ENCODE measurements at regions not wholly inside any gene's neighbourhood (a gene's known extent, or its start where the extent isn't known, plus 50 kb on each side); places are given as distances from the start of the nearest gene placed in this dataset.

DNA sequence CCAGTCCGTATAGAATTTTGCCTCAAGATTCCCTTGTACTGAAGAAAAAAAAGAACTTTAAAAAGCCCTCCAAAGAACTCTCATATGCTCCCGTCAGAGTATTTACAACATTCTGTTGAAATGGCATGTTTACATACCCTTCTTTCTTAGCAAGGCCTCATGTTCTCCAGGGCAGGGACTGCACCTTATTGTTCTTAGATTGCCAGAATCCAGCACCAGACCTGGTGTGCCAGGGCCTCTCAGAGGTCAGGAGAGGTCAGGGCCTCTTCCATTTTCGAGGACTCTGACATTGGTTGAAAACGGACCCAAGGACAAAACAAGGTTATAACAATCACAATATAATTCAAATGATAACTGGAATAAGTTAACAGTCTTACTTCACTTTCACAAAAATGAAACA, 78.2 kb downstream of the TNP1 start:
- intact Hi-C loops (cut with DNase I; ENCODE audit: low total_unique reads): no loop called here
- WGBS, 2 donors: 71 to 86% methylated on average over 4 of the region's 4 CpGs
- no peak for TF ChIP-seq POLR2A (IDR thresholded peaks at IDR 0.05)
- TF ChIP-seq, protein P1, sequence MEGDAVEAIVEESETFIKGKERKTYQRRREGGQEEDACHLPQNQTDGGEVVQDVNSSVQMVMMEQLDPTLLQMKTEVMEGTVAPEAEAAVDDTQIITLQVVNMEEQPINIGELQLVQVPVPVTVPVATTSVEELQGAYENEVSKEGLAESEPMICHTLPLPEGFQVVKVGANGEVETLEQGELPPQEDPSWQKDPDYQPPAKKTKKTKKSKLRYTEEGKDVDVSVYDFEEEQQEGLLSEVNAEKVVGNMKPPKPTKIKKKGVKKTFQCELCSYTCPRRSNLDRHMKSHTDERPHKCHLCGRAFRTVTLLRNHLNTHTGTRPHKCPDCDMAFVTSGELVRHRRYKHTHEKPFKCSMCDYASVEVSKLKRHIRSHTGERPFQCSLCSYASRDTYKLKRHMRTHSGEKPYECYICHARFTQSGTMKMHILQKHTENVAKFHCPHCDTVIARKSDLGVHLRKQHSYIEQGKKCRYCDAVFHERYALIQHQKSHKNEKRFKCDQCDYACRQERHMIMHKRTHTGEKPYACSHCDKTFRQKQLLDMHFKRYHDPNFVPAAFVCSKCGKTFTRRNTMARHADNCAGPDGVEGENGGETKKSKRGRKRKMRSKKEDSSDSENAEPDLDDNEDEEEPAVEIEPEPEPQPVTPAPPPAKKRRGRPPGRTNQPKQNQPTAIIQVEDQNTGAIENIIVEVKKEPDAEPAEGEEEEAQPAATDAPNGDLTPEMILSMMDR (IDR thresholded peaks at IDR 0.05): no peak
- DNase-seq (ENCODE audit: low spot score in 2 of 2): no peak
- H3K4me3 ChIP-seq (ENCODE audit: low read depth, poor library complexity, severe bottlenecking): no peak overlapping the region

DNA sequence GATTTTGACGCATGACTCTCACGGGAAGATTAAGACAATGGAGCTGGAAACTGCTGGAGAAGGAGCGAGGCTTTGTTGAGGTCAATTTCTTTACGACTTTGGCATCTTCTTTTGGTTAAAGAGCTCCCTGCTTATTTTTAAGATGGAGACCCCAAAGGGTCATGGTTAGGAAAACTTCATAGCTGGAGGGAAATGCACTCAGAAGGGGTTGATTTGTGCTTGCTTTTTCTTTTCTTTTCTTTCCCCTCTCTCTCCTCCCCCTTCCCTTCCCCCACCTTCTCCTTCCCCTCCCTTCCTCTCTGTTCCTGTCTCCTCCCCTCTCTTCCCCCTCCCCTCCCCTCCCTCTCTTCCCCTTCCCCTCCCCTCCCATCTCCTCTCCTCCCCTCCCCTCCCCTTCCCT, 79.0 kb downstream of the TNP1 start:
- no peak for DNase-seq (ENCODE audit: low spot score in 2 of 2)
- no peak overlapping the region for H3K4me3 ChIP-seq (ENCODE audit: low read depth, poor library complexity, severe bottlenecking)
- 92 to 95% methylated on average over 4 of the region's 4 CpGs for WGBS, 2 donors
- TF ChIP-seq, protein P1 (IDR thresholded peaks at IDR 0.05): no peak
- TF ChIP-seq POLR2A (IDR thresholded peaks at IDR 0.05): no peak
- intact Hi-C loops (cut with DNase I; ENCODE audit: low total_unique reads): no loop called here

DNA sequence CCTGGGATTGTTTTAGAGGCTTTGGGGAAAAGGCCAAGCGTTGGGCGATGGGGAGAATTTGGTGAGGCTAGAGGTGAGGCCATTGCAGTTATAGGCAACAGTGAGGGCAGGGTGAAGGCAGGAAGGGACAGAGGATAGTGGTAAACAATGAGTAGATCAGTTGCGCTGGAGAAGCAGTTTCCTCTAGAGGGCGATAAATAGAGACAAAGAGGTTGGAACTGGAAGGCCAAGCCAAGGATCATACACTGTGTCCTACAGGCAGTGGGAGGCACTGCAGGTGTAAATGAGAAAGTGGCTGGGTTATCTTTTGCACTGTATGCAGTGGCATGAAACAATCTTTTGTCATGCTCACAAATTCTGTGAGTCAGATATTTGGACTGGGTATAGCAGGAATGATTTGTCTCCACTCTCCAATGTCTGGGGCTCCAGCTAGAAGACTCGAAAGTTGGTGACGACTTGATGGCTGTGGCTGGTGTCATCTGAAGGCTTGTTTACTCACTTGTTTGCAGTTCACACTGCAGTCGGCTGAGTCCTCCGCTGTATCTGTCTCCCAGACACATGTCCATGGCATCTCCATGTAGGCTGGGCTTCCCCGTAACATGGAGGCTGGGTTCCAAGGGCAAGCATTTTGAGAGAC, 82.1 kb downstream of the TNP1 start:
- no peak for DNase-seq (ENCODE audit: low spot score in 2 of 2)
- intact Hi-C loops (cut with DNase I; ENCODE audit: low total_unique reads): no loop called here
- no peak for TF ChIP-seq POLR2A (IDR thresholded peaks at IDR 0.05)
- TF ChIP-seq, protein P1 (IDR thresholded peaks at IDR 0.05): peak in 1 of 3 donors; percentile 30

DNA sequence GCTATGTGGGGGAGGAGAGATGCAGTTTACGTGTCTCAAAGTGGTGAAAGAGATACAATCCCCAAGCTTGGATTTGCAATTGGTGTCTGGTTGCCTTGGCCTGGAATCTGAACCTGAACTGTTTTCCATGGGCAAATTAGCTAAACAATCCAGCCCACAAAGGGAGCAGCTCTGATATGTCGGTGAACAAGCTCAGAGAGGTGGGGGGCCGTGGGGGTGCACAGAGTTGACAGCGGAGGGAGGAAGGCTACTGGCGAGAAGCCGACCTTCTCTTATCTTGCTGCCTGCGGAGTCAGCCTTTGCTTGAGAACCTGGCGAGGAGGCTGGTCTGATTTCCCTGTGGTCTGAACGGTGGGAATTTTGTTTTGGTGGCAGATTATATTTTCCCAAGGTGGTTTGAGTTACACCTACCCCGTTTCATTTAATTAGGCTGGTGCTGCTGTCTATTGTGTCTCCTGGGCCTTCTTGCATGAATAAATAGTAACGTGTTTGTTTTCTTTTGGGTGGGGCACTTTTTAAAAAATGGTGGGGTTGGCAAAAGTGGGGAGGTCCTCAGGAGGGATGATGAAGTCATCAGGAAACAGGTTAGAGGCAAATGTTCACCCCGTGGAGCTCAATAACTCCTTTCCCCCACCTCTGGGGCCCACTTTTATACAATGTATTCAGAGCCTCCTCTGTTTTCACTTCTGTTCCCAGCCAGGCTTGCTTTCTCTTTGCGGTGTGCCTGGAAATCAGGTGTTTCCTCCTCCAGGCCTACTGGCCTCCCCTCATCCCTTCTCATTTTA, 80.9 kb upstream of the IGFBP5 start:
- H3K4me3 ChIP-seq (ENCODE audit: low read depth, poor library complexity, severe bottlenecking): no peak overlapping the region
- no peak for DNase-seq (ENCODE audit: low spot score in 2 of 2)
- intact Hi-C loops (cut with DNase I; ENCODE audit: low total_unique reads): no loop called here
- TF ChIP-seq, protein P1 (IDR thresholded peaks at IDR 0.05): no peak
- 74 to 81% methylated on average over 13 of the region's 13 CpGs for WGBS, 2 donors

More for the DNA sequence above, 82.1 kb downstream of the TNP1 start:
- WGBS, 2 donors: 83 to 84% methylated on average over 9 of the region's 9 CpGs
- no peak overlapping the region for H3K4me3 ChIP-seq (ENCODE audit: low read depth, poor library complexity, severe bottlenecking)

DNA sequence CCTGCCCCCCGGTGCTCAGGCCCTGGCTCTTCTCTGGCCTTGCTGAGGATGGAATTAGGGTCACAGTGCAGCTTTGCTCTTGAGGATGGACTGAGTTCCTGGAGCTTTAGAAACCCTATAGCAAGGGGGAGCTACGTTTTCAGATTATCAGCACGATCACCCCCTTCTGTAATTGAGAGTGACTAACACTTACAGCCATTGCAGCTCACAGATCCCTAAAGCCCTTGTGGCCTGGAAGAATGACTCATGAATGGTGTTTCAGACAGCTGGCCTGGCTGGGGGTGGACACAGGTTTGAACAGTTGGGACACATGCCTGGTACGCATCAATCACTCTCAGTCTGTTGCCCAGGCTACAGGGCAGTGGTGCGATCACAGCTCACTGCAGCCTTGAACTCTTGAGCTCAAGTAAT, 79.7 kb upstream of the IGFBP5 start:
- DNase-seq (ENCODE audit: low spot score in 2 of 2): no peak
- TF ChIP-seq, protein P1 (IDR thresholded peaks at IDR 0.05): no peak
- no peak for TF ChIP-seq POLR2A (IDR thresholded peaks at IDR 0.05)
- WGBS, 2 donors: 89% methylated on average over 5 of the region's 5 CpGs
- no peak overlapping the region for H3K4me3 ChIP-seq (ENCODE audit: low read depth, poor library complexity, severe bottlenecking)
- intact Hi-C loops (cut with DNase I; ENCODE audit: low total_unique reads): no loop called here

Measured in lower leg skin (tissue), 4 donors.